Peyer's patch (tissue), 4 donors: ENCODE measurements at regions not wholly inside any gene's neighbourhood (a gene's known extent, or its start where the extent isn't known, plus 50 kb on each side); places are given as distances from the start of the nearest gene placed in this dataset.

Source experiments
- DNase-seq, 3 donors: peaks; one replicate each; pipeline ENCODE4 v3.0.0-alpha.2; 2017 to 2019
- H3K27ac ChIP-seq, 4 donors: fragments of 200-600 bp; sonication (generic); one replicate each; pipeline ENCODE4 v1.5.1; 2016 to 2019
- H3K27me3 ChIP-seq, 2 donors: fragments of 200-600 bp; sonication (generic); one replicate each; pipeline ENCODE4 v1.5.1; 2019
- H3K36me3 ChIP-seq, 3 donors: fragments of 200-600 bp; sonication (generic); one replicate each; pipeline ENCODE4 v1.5.1; 2016 to 2019
- H3K4me1 ChIP-seq, 4 donors: fragments of 200-600 bp; sonication (generic); one replicate each; pipeline ENCODE4 v1.5.1; 2016 to 2019
- H3K4me3 ChIP-seq, 4 donors: fragments of 200-600 bp; sonication (generic); 1 replicate in 3 of 4; 2 replicates in 1 of 4; pipeline ENCODE4 v1.5.1; 2016 to 2019; ENCODE audit warnings: mild to moderate bottlenecking in 1 of 4
- H3K9me3 ChIP-seq, 4 donors: fragments of 200-600 bp; sonication (generic); one replicate each; pipeline ENCODE4 v1.5.1; 2016 to 2019; ENCODE audit warnings: mild to moderate bottlenecking in 1 of 4
- POLR2A ChIP-seq, 2 donors: fragments of 450-650 bp; IDR thresholded peaks; one replicate each; pipeline ENCODE4 v1.5.1; 2017; ENCODE audit warnings: antibody characterized with exemption in 2 of 2, mild to moderate bottlenecking in 2 of 2, moderate library complexity in 2 of 2
- TF ChIP-seq, protein P1 (sequence below), 6 experiments: fragments of 450-650 bp in 4 of 6; fragments of 200-600 bp in 2 of 6; sonication (generic) in 1 of 6; IDR thresholded peaks; one replicate each; pipeline ENCODE4 v1.5.1; 2017 to 2019; ENCODE audit warnings: antibody characterized with exemption in 6 of 6, mild to moderate bottlenecking in 3 of 6, moderate library complexity in 1 of 6

DNA sequence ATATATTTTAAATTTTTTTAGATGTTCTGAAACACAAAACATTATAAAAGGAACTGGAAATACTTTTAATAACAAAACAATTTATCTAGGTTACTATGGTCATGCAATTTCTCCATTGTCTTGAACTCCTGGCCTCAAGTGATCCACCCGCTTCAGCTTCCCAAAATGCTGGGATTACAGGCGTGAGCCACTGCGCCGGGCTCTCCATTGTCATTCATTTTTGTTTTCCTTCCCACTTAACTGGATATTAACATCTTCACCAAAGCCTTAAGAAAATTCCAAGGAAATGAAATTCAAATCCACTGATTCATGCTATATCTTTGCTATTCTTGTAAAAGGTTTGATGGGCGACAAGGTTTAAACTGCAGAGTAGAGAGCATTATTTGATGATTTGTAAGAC lies 279.5 kb upstream of the PKN2 start:
- Histone ChIP-seq H3K27ac (no peak overlapping the region), H3K9me3 (no peaks in the 10 kb centered on the region), H3K4me3 (no peak overlapping the region), H3K27me3 (no peaks in the 10 kb centered on the region), H3K36me3 (no peaks in the 10 kb centered on the region), H3K4me1 (no peaks in the 10 kb centered on the region)
- no peak for DNase-seq
- TF ChIP-seq, protein P1, sequence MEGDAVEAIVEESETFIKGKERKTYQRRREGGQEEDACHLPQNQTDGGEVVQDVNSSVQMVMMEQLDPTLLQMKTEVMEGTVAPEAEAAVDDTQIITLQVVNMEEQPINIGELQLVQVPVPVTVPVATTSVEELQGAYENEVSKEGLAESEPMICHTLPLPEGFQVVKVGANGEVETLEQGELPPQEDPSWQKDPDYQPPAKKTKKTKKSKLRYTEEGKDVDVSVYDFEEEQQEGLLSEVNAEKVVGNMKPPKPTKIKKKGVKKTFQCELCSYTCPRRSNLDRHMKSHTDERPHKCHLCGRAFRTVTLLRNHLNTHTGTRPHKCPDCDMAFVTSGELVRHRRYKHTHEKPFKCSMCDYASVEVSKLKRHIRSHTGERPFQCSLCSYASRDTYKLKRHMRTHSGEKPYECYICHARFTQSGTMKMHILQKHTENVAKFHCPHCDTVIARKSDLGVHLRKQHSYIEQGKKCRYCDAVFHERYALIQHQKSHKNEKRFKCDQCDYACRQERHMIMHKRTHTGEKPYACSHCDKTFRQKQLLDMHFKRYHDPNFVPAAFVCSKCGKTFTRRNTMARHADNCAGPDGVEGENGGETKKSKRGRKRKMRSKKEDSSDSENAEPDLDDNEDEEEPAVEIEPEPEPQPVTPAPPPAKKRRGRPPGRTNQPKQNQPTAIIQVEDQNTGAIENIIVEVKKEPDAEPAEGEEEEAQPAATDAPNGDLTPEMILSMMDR (IDR thresholded peaks at IDR 0.05), result no peak
- TF ChIP-seq POLR2A (IDR thresholded peaks at IDR 0.05), result no peak

DNA sequence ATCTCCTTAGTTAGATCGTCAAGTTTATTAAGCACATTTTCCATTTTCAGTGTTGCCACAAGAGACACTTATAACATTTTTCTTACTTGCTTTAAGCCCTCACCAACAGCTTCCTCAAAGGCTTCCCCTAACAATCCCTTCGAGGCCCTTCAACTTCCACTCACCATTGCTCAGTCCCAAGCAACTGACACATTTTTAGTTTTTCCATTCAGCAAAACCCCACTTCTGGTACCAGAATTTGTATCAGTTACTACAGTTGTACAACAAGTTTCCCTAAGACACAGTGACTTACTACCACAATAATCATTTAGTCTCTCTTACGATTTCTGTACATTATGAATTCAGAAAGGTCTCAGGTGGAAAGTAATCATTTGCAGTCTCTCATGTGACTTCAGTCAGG lies 276.8 kb upstream of the PKN2 start:
- DNase-seq, result no peak
- Histone ChIP-seq H3K36me3 (no peaks in the 10 kb centered on the region), H3K27ac (no peak overlapping the region), H3K9me3 (no peaks in the 10 kb centered on the region), H3K27me3 (no peaks in the 10 kb centered on the region), H3K4me3 (no peak overlapping the region), H3K4me1 (no peaks in the 10 kb centered on the region)
- TF ChIP-seq, protein P1 (IDR thresholded peaks at IDR 0.05), result no peak
- no peak for TF ChIP-seq POLR2A (IDR thresholded peaks at IDR 0.05)

DNA sequence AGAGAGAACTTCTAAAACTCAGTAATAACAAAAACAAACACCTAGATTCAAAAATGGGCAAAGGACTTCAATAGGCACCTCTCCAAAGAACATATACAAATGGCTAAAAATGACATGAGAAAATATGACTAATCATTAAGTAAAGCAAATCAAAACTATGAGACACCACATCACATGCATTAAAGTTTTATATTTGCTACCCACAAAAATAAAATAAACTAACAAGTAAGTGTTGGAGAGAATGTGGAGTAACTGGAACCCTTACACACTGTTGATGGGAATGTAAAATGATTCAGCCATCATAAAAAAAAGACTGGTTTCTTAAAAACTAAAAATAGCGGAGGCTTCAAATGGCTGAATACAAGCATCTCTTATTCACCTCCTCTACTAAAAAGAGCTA lies 262.1 kb upstream of the PKN2 start:
- Histone ChIP-seq H3K4me3 (no peak overlapping the region), H3K9me3 (peaks cover 0 to 3% (median 0%) of the 10 kb centered on the region in 4 donors), H3K36me3 (no peaks in the 10 kb centered on the region), H3K27ac (no peak overlapping the region), H3K4me1 (no peaks in the 10 kb centered on the region), H3K27me3 (no peaks in the 10 kb centered on the region)
- TF ChIP-seq POLR2A (IDR thresholded peaks at IDR 0.05), result no peak
- TF ChIP-seq, protein P1 (IDR thresholded peaks at IDR 0.05), result no peak
- no peak for DNase-seq

DNA sequence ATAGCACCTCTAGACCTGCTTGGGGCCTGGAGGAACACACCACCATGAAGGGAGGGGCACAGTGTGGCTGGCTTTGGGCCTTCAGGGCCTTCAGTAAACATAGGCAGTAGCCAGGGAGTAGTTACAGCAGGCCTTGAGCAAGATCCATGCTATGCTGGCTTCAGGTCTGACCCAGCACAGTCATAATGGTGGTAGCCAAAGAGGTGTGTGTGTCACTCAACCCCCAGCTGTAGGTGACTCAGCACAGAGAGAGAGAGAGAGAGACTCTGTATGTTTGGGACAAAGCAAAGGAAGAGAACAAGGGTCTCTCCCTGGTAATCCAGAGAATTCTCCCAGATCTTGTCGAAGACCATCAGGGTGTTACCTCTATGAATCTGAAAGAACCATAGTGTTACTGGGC lies 250.5 kb upstream of the PKN2 start:
- H3K4me1 ChIP-seq, result no peaks in the 10 kb centered on the region
- H3K36me3 ChIP-seq, result no peaks in the 10 kb centered on the region
- no peaks in the 10 kb centered on the region for H3K9me3 ChIP-seq
- no peaks in the 10 kb centered on the region for H3K27me3 ChIP-seq
- no peak overlapping the region for H3K4me3 ChIP-seq
- H3K27ac ChIP-seq, result no peak overlapping the region
- TF ChIP-seq, protein P1 (IDR thresholded peaks at IDR 0.05), result no peak
- TF ChIP-seq POLR2A (IDR thresholded peaks at IDR 0.05), result no peak
- DNase-seq, result no peak

DNA sequence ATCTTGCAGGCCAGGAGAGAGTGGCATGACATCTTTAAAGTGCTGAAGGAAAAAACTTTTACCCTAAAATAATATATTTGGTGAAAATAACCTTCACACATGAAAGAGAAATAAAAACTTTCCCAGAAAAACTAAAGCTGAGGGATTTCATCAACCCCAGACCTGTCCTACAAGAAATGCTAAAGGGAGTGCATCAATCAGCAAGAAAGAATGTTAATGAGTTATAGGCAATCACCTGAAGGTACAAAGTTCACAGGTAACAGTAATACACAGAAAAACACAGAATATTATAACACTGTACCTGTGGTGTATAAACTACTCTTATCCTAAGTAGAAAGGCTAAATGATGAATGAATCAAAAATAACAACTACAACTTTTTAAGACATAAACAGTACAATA lies 249.2 kb upstream of the PKN2 start:
- no peak for DNase-seq
- TF ChIP-seq POLR2A (IDR thresholded peaks at IDR 0.05), result no peak
- TF ChIP-seq, protein P1 (IDR thresholded peaks at IDR 0.05), result no peak
- H3K36me3 ChIP-seq, result no peaks in the 10 kb centered on the region
- no peaks in the 10 kb centered on the region for H3K9me3 ChIP-seq
- H3K27ac ChIP-seq, result no peak overlapping the region
- no peaks in the 10 kb centered on the region for H3K27me3 ChIP-seq
- no peak overlapping the region for H3K4me3 ChIP-seq
- H3K4me1 ChIP-seq, result no peaks in the 10 kb centered on the region

DNA sequence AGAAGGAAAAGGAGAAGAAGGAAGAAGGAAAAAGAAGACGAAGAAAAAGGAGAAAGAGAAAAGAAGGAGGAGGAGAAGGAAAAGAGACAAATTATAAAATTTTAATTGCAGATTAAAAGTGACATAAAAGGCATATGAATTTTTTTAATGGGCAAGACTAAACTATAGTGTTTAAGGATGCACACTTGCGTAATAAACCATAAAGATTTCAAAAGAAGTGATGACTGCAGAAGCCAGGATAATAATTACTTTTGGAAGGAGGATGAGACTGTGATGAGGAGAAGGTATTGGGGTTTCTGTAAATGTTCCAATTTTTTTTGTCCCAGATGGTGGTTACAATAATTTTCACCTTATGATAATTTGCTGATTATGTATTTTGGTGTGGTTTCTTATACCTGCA lies 243.1 kb upstream of the PKN2 start:
- H3K27ac ChIP-seq, result no peak overlapping the region
- no peaks in the 10 kb centered on the region for H3K4me1 ChIP-seq
- no peaks in the 10 kb centered on the region for H3K27me3 ChIP-seq
- DNase-seq, result no peak
- TF ChIP-seq, protein P1 (IDR thresholded peaks at IDR 0.05), result no peak
- H3K9me3 ChIP-seq, result no peaks in the 10 kb centered on the region
- no peaks in the 10 kb centered on the region for H3K36me3 ChIP-seq
- H3K4me3 ChIP-seq, result no peak overlapping the region
